ENCODE measurements at regions not wholly inside any gene's neighbourhood (a gene's known extent, or its start where the extent isn't known, plus 50 kb on each side); places are given as distances from the start of the nearest gene placed in this dataset.

GRCh38 chr17:71511266-71511995 lies 609.4 kb upstream of the SOX9 start:
- Histone ChIP-seq H4K20me1 (replicated peaks in 1 of 2; ENCODE audit: control insufficient read depth in 1 of 2, insufficient read depth in 2 of 2, low read length in 2 of 2) (no peaks in the 10 kb centered on the region), H2BK120ac (replicated peaks; ENCODE audit: low read depth, low read length) (no peak overlapping the region), H4K91ac (replicated peaks; ENCODE audit: insufficient read length, low read length) (no peak overlapping the region), H3K18ac (ENCODE audit: extremely low read depth, low read length) (no peak overlapping the region), H2BK12ac (ENCODE audit: low read depth, low read length) (no peak overlapping the region), H2AK5ac (ENCODE audit: low read depth, low read length) (no peak overlapping the region), H3K27ac (ENCODE audit: low read depth, low read length) (no peak overlapping the region), H3K79me2 (ENCODE audit: control insufficient read depth in 1 of 2, insufficient read depth in 2 of 2, low read length in 2 of 2) (no peaks in the 10 kb centered on the region), H3K9me3 (ENCODE audit: insufficient read depth in 2 of 2, low read depth in 1 of 2, low read length in 1 of 2) (no peaks in the 10 kb centered on the region), H2AFZ (ENCODE audit: low read length) (no peak overlapping the region), H3K79me1 (ENCODE audit: low read depth, low read length) (no peaks in the 10 kb centered on the region), H3K56ac (replicated peaks; ENCODE audit: insufficient read length, low read depth, low read length) (no peak overlapping the region), H3K23me2 (ENCODE audit: low read depth, low read length) (no peaks in the 10 kb centered on the region), H2BK20ac (ENCODE audit: low read length) (no peak overlapping the region), H3K4ac (replicated peaks; ENCODE audit: insufficient read length, low read depth, low read length) (no peak overlapping the region), H3K4me1 (replicated peaks in 1 of 4; ENCODE audit: control insufficient read depth in 3 of 4, insufficient read depth in 4 of 4, low read length in 3 of 4) (no peaks in the 10 kb centered on the region), H2BK15ac (ENCODE audit: low read length) (no peak overlapping the region), H3K4me3 (ENCODE audit: extremely low read depth in 1 of 4, insufficient read depth in 2 of 4, low read depth in 3 of 4, low read length in 4 of 4) (no peak overlapping the region), H4K8ac (ENCODE audit: extremely low read depth, insufficient read depth, low read length) (no peak overlapping the region), H3K36me3 (ENCODE audit: control insufficient read depth in 2 of 4, insufficient read depth in 4 of 4, low read length in 3 of 4) (no peaks in the 10 kb centered on the region), H4K5ac (ENCODE audit: insufficient read length, low read depth, low read length) (no peak overlapping the region), H3K27me3 (replicated peaks in 1 of 4; ENCODE audit: control insufficient read depth in 3 of 4, extremely low read depth in 1 of 4, insufficient read depth in 3 of 4, low read length in 3 of 4) (no peaks in the 10 kb centered on the region), H3K23ac (ENCODE audit: insufficient read length) (no peak overlapping the region), H3K9ac (replicated peaks in 1 of 4; ENCODE audit: extremely low read depth in 1 of 4, low read depth in 3 of 4, low read length in 3 of 4) (no peak overlapping the region), H3K14ac (ENCODE audit: insufficient read length) (no peak overlapping the region), H2BK5ac (ENCODE audit: low read depth, low read length) (no peak overlapping the region), H3K4me2 (ENCODE audit: insufficient read depth in 1 of 2, low read depth in 2 of 2, low read length in 2 of 2) (no peak overlapping the region)
- ChIA-PET CTCF (ENCODE audit: partially characterized antibody) (interaction anchor here (1.4 kb wide), 2 partner anchors 8 to 37 kb away, joined by 3 to 4 read pairs; no protein-coding TSS in a partner anchor), POLR2A (ENCODE audit: partially characterized antibody) (no interaction called here)
- 92% methylated on average over 3 of the region's 3 CpGs; no CpG with 5 or more reads in 1 of the 2 experiments for whole genome bisulfite sequencing, 2 experiments (ENCODE audit: extremely low coverage in 1 of 2, insufficient coverage in 1 of 2, insufficient read length in 1 of 2, insufficient replicate concordance in 2 of 2, low coverage in 1 of 2, low lambda C conversion rate in 2 of 2, missing lambda C conversion rate in 1 of 2)
- no peak for TF ChIP-seq MAX (IDR thresholded peaks at IDR 0.05)
- FAIRE-seq (no peak), DNase-seq (ENCODE audit: low read depth in 1 of 2, low spot score in 2 of 2) (no peak)
